Upper lobe of left lung (tissue), 6 donors: ENCODE measurements at regions not wholly inside any gene's neighbourhood (a gene's known extent, or its start where the extent isn't known, plus 50 kb on each side); places are given as distances from the start of the nearest gene placed in this dataset.

Source experiments
- ATAC-seq, 2 donors: fragments of 200-7000 bp; cut with Tn5 transposase; one replicate each; pipeline ENCODE4 v1.9.1; 2022; ENCODE audit warnings: mild to moderate bottlenecking in 2 of 2, moderate library complexity in 2 of 2; ENCODE audit not compliant: low FRiP score in 2 of 2
- DNase-seq, 2 donors: peaks; one replicate each; pipeline ENCODE4 v3.0.0-alpha.2; 2019 to 2020
- H3K27ac ChIP-seq, 4 donors: fragments of 200-600 bp; sonication (generic); one replicate each; pipeline ENCODE4 v1.5.1; 2016 to 2019
- H3K27me3 ChIP-seq, 4 donors: fragments of 200-600 bp; sonication (generic); one replicate each; pipeline ENCODE4 v1.5.1; 2017 to 2019
- H3K36me3 ChIP-seq, 4 donors: fragments of 200-600 bp; sonication (generic); one replicate each; pipeline ENCODE4 v1.5.1; 2016 to 2019
- H3K4me1 ChIP-seq, 4 donors: fragments of 200-600 bp; sonication (generic); one replicate each; pipeline ENCODE4 v1.5.1; 2018 to 2019
- H3K4me3 ChIP-seq, 4 donors: fragments of 200-600 bp; sonication (generic); one replicate each; pipeline ENCODE4 v1.5.1; 2017 to 2019; ENCODE audit warnings: mild to moderate bottlenecking in 2 of 4, moderate library complexity in 1 of 4
- H3K9me3 ChIP-seq, 4 donors: fragments of 200-600 bp; sonication (generic); one replicate each; pipeline ENCODE4 v1.5.1; 2018 to 2019
- CTCF ChIP-seq, 6 experiments: fragments of 450-650 bp in 4 of 6; fragments of 200-600 bp in 2 of 6; sonication (generic) in 2 of 6; IDR thresholded peaks; one replicate each; pipeline ENCODE4 v1.5.1; 2016 to 2019; ENCODE audit warnings: antibody characterized with exemption in 6 of 6
- EP300 ChIP-seq, 4 donors: sonication (generic); formaldehyde crosslinking; IDR thresholded peaks; one replicate each; pipeline ENCODE4 v1.5.1; 2017; ENCODE audit warnings: antibody characterized with exemption in 4 of 4, control low read depth in 2 of 4
- POLR2A ChIP-seq, 4 donors: fragments of 450-650 bp; IDR thresholded peaks; one replicate each; pipeline ENCODE4 v1.5.1; 2016 to 2017; ENCODE audit warnings: antibody characterized with exemption in 4 of 4, mild to moderate bottlenecking in 2 of 4
- POLR2AphosphoS5 ChIP-seq, 2 donors: sonication (generic); formaldehyde crosslinking; IDR thresholded peaks; one replicate each; pipeline ENCODE4 v1.5.1; 2017; ENCODE audit warnings: antibody characterized with exemption in 2 of 2
- WGBS, 2 donors: methylation state at CpG; one replicate each; pipeline ENCODE4 v1.1.5; 2017 to 2018; 5-methylcytosine and 5-hydroxymethylcytosine counted together
- donor health status: DM: no; HTN: no; CAD: no; lungs with moderate emphysema.
- donor health status: DM: no; HTN: yes; CAD: no; lungs with severe emphysema.

GRCh38 chr17:71937914-71938313, 182.9 kb upstream of the SOX9 start:
- ATAC-seq (no peak), DNase-seq (no peak)
- Histone ChIP-seq H3K27me3 (no peaks in the 10 kb centered on the region), H3K9me3 (peaks cover 0 to 2% (median 0%) of the 10 kb centered on the region in 4 donors), H3K27ac (no peak overlapping the region), H3K4me1 (no peaks in the 10 kb centered on the region), H3K36me3 (no peaks in the 10 kb centered on the region), H3K4me3 (no peak overlapping the region)
- 71 to 72% methylated on average over 2 of the region's 2 CpGs for WGBS, 2 donors
- TF ChIP-seq EP300 (IDR thresholded peaks at IDR 0.05) (no peak), CTCF (IDR thresholded peaks at IDR 0.05) (no peak), POLR2A (IDR thresholded peaks at IDR 0.05) (no peak), POLR2AphosphoS5 (IDR thresholded peaks at IDR 0.05) (no peak)

- Histone ChIP-seq H3K36me3 (no peaks in the 10 kb centered on the region), H3K4me3 (no peak overlapping the region), H3K9me3 (peaks cover 0 to 2% (median 0%) of the 10 kb centered on the region in 4 donors), H3K27me3 (no peaks in the 10 kb centered on the region), H3K4me1 (no peaks in the 10 kb centered on the region), H3K27ac (no peak overlapping the region)
- ATAC-seq (no peak), DNase-seq (peak in 1 of 2 donors; percentile 28)
- 57 to 72% methylated on average over 9 of the region's 9 CpGs for WGBS, 2 donors
- TF ChIP-seq POLR2A (IDR thresholded peaks at IDR 0.05) (no peak), CTCF (IDR thresholded peaks at IDR 0.05) (no peak), EP300 (IDR thresholded peaks at IDR 0.05) (no peak), POLR2AphosphoS5 (IDR thresholded peaks at IDR 0.05) (no peak)
Observed at GRCh38 chr17:71938340-71939010, 182.3 kb upstream of the SOX9 start.

- peaks cover 0 to 2% (median 0%) of the 10 kb centered on the region in 4 donors for H3K9me3 ChIP-seq
- no peak for DNase-seq
- no peaks in the 10 kb centered on the region for H3K27me3 ChIP-seq
- H3K27ac ChIP-seq = no peak overlapping the region
- H3K36me3 ChIP-seq = no peaks in the 10 kb centered on the region
- H3K4me1 ChIP-seq = no peaks in the 10 kb centered on the region
- TF ChIP-seq POLR2A (IDR thresholded peaks at IDR 0.05) = no peak
- TF ChIP-seq POLR2AphosphoS5 (IDR thresholded peaks at IDR 0.05) = no peak
- no peak for TF ChIP-seq EP300 (IDR thresholded peaks at IDR 0.05)
- TF ChIP-seq CTCF (IDR thresholded peaks at IDR 0.05) = no peak
- ATAC-seq = no peak
- WGBS, 2 donors = 77 to 88% methylated on average over 2 of the region's 2 CpGs
- no peak overlapping the region for H3K4me3 ChIP-seq
Observed at GRCh38 chr17:71941920-71942319, 178.9 kb upstream of the SOX9 start.

GRCh38 chr17:71942626-71943025, 178.2 kb upstream of the SOX9 start:
- ATAC-seq = peak in 1 of 2 donors; percentile 38
- H3K27ac ChIP-seq = no peak overlapping the region
- no peak overlapping the region for H3K4me3 ChIP-seq
- H3K27me3 ChIP-seq = no peaks in the 10 kb centered on the region
- 34 to 39% methylated on average over 2 to 3 of the region's 3 CpGs for WGBS, 2 donors
- no peaks in the 10 kb centered on the region for H3K9me3 ChIP-seq
- no peaks in the 10 kb centered on the region for H3K36me3 ChIP-seq
- no peaks in the 10 kb centered on the region for H3K4me1 ChIP-seq
- no peak for DNase-seq
- TF ChIP-seq CTCF (IDR thresholded peaks at IDR 0.05) = no peak
- no peak for TF ChIP-seq POLR2A (IDR thresholded peaks at IDR 0.05)
- no peak for TF ChIP-seq EP300 (IDR thresholded peaks at IDR 0.05)
- TF ChIP-seq POLR2AphosphoS5 (IDR thresholded peaks at IDR 0.05) = no peak
